Upper lobe of left lung (tissue), 6 donors: ENCODE measurements at regions not wholly inside any gene's neighbourhood (a gene's known extent, or its start where the extent isn't known, plus 50 kb on each side); places are given as distances from the start of the nearest gene placed in this dataset.

Experiments
- ATAC-seq, 2 donors: fragments of 200-7000 bp; cut with Tn5 transposase; one replicate each; pipeline ENCODE4 v1.9.1; 2022; ENCODE audit warnings: mild to moderate bottlenecking in 2 of 2, moderate library complexity in 2 of 2; ENCODE audit not compliant: low FRiP score in 2 of 2
- DNase-seq, 2 donors: peaks; one replicate each; pipeline ENCODE4 v3.0.0-alpha.2; 2019 to 2020
- H3K27ac ChIP-seq, 4 donors: fragments of 200-600 bp; sonication (generic); one replicate each; pipeline ENCODE4 v1.5.1; 2016 to 2019
- H3K27me3 ChIP-seq, 4 donors: fragments of 200-600 bp; sonication (generic); one replicate each; pipeline ENCODE4 v1.5.1; 2017 to 2019
- H3K36me3 ChIP-seq, 4 donors: fragments of 200-600 bp; sonication (generic); one replicate each; pipeline ENCODE4 v1.5.1; 2016 to 2019
- H3K4me1 ChIP-seq, 4 donors: fragments of 200-600 bp; sonication (generic); one replicate each; pipeline ENCODE4 v1.5.1; 2018 to 2019
- H3K4me3 ChIP-seq, 4 donors: fragments of 200-600 bp; sonication (generic); one replicate each; pipeline ENCODE4 v1.5.1; 2017 to 2019; ENCODE audit warnings: mild to moderate bottlenecking in 2 of 4, moderate library complexity in 1 of 4
- H3K9me3 ChIP-seq, 4 donors: fragments of 200-600 bp; sonication (generic); one replicate each; pipeline ENCODE4 v1.5.1; 2018 to 2019
- EP300 ChIP-seq, 4 donors: sonication (generic); formaldehyde crosslinking; IDR thresholded peaks; one replicate each; pipeline ENCODE4 v1.5.1; 2017; ENCODE audit warnings: antibody characterized with exemption in 4 of 4, control low read depth in 2 of 4
- POLR2A ChIP-seq, 4 donors: fragments of 450-650 bp; IDR thresholded peaks; one replicate each; pipeline ENCODE4 v1.5.1; 2016 to 2017; ENCODE audit warnings: antibody characterized with exemption in 4 of 4, mild to moderate bottlenecking in 2 of 4
- POLR2AphosphoS5 ChIP-seq, 2 donors: sonication (generic); formaldehyde crosslinking; IDR thresholded peaks; one replicate each; pipeline ENCODE4 v1.5.1; 2017; ENCODE audit warnings: antibody characterized with exemption in 2 of 2
- WGBS, 2 donors: methylation state at CpG; one replicate each; pipeline ENCODE4 v1.1.5; 2017 to 2018; 5-methylcytosine and 5-hydroxymethylcytosine counted together
- TF ChIP-seq, protein P1 (sequence below), 6 experiments: fragments of 450-650 bp in 4 of 6; fragments of 200-600 bp in 2 of 6; sonication (generic) in 2 of 6; IDR thresholded peaks; one replicate each; pipeline ENCODE4 v1.5.1; 2016 to 2019; ENCODE audit warnings: antibody characterized with exemption in 6 of 6
- donor health status: DM: no; HTN: no; CAD: no; lungs with moderate emphysema.
- donor health status: DM: no; HTN: yes; CAD: no; lungs with severe emphysema.

DNA sequence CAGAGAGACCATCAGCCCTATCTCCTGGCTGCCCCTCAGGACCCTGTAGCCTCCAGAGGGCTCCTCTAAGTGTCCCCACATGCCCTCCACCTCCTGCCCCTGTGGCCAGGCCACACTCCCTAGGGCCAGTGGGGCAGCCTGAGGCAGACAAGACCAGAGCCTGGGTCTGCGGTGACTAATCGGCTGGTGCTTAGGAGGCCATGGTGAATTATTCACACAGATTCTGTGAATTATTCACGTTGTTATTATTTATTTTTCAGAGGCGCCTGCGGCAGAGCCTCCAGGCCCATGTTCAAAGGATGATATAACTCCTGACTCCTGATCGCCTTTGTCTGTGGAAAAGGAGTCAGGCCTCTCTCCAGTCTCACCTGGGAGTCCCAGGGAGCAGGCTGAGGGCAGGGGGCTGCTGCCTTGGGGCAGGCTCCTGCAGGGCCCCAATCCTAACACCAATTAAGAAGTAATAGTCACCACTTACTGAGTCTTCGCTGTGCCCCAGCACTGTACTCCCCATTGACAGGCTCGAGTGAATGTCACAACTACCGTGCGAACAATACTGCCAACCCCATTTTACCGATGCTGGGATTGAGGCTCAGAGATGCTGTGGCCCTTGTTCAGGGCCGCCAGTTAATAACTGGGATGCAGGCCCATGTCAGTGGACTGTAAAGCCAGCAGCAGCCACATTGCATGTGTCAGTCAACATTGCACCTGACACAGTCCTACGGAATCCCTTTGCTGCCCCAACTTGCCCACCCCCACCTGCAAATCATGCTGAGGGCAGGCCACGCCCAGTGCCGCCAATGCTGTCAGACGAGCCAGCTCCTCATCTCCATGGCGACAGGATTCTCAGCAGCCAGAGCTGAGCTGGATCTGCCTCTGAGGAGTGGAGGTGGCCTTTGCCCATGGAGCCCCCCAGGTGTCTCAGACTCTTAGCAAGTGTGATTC is 94.9 kb downstream of the PCDH1 start:
- TF ChIP-seq, protein P1, sequence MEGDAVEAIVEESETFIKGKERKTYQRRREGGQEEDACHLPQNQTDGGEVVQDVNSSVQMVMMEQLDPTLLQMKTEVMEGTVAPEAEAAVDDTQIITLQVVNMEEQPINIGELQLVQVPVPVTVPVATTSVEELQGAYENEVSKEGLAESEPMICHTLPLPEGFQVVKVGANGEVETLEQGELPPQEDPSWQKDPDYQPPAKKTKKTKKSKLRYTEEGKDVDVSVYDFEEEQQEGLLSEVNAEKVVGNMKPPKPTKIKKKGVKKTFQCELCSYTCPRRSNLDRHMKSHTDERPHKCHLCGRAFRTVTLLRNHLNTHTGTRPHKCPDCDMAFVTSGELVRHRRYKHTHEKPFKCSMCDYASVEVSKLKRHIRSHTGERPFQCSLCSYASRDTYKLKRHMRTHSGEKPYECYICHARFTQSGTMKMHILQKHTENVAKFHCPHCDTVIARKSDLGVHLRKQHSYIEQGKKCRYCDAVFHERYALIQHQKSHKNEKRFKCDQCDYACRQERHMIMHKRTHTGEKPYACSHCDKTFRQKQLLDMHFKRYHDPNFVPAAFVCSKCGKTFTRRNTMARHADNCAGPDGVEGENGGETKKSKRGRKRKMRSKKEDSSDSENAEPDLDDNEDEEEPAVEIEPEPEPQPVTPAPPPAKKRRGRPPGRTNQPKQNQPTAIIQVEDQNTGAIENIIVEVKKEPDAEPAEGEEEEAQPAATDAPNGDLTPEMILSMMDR (IDR thresholded peaks at IDR 0.05), result no peak
- no peak for TF ChIP-seq EP300 (IDR thresholded peaks at IDR 0.05)
- no peak for TF ChIP-seq POLR2A (IDR thresholded peaks at IDR 0.05)
- no peak for TF ChIP-seq POLR2AphosphoS5 (IDR thresholded peaks at IDR 0.05)
- Histone ChIP-seq H3K4me1 (no peaks in the 10 kb centered on the region), H3K9me3 (no peaks in the 10 kb centered on the region), H3K27me3 (no peaks in the 10 kb centered on the region), H3K27ac (no peak overlapping the region), H3K36me3 (no peaks in the 10 kb centered on the region), H3K4me3 (no peak overlapping the region)
- no peak for ATAC-seq
- no peak for DNase-seq
- WGBS, 2 donors, result 83 to 86% methylated on average over 11 to 12 of the region's 17 CpGs

DNA sequence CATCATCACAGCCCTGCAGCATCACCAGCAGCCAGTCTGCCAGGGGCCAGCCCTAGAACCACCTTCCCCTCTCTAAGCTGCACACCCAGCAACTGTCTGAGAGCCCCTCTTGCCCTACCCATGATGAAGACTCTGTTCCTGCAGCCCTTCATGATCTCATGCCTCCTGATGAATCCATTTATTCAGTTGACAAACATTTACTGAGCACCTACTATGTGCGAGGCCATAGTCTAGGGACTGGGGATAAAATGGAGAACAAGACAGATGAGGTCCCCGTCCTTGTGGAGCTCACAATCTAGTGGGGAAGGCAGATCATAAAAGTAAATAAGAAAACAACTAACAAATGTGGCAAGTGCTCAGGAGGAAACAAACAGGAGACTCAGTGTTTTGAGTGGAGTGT is 96.3 kb downstream of the PCDH1 start:
- no peak for DNase-seq
- TF ChIP-seq EP300 (IDR thresholded peaks at IDR 0.05), result no peak
- no peak for TF ChIP-seq POLR2A (IDR thresholded peaks at IDR 0.05)
- TF ChIP-seq, protein P1 (IDR thresholded peaks at IDR 0.05), result no peak
- TF ChIP-seq POLR2AphosphoS5 (IDR thresholded peaks at IDR 0.05), result no peak
- Histone ChIP-seq H3K4me3 (no peak overlapping the region), H3K36me3 (no peaks in the 10 kb centered on the region), H3K9me3 (no peaks in the 10 kb centered on the region), H3K27me3 (no peaks in the 10 kb centered on the region), H3K4me1 (no peaks in the 10 kb centered on the region), H3K27ac (no peak overlapping the region)
- WGBS, 2 donors, result 83 to 92% methylated on average over 2 of the region's 2 CpGs
- no peak for ATAC-seq

DNA sequence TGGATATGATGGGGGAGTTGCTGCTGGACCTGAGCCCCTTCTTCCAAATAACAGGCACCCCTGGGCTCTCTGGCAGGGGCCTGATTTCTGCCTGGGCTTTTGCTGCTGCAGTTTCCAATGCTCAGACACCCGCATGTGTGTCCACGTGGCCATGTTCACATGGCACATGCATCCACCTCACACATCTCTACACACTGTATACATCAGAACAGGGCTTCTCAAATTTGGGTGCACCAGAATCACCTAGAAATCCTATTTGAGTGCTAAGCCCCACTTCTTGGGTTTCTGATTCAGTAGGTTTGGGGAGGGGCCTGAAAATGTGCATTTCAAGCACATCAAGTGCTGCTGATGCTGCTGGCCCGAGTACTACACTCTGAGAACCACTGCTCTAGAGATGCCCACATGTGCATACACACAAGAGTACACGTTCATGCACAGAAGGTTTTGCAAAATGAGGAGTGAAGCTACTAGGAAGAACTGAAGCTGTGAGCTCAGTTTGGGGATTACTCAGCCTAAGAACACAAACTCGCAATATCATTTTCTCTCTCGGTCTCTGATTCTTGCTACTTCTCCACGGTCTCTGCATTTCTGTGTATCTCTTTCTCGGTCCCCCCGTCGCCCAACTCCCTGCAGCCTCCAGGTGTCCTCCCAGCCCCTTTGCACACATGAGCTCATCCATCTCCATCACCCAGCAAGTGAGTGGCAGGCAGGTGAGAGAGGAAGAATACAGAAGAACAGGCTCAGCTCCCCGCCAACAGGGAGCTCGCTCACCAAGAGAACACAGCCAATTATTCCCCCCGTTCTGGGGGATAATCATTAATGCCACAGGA is 97.0 kb downstream of the PCDH1 start:
- no peaks in the 10 kb centered on the region for H3K4me1 ChIP-seq
- TF ChIP-seq, protein P1 (IDR thresholded peaks at IDR 0.05), result no peak
- TF ChIP-seq POLR2AphosphoS5 (IDR thresholded peaks at IDR 0.05) (no peak), EP300 (IDR thresholded peaks at IDR 0.05) (no peak), POLR2A (IDR thresholded peaks at IDR 0.05) (no peak)
- ATAC-seq, result no peak
- H3K27ac ChIP-seq, result no peak overlapping the region
- DNase-seq, result no peak
- no peaks in the 10 kb centered on the region for H3K9me3 ChIP-seq
- no peaks in the 10 kb centered on the region for H3K36me3 ChIP-seq
- no peaks in the 10 kb centered on the region for H3K27me3 ChIP-seq
- WGBS, 2 donors, result 76 to 78% methylated on average over 13 of the region's 13 CpGs
- no peak overlapping the region for H3K4me3 ChIP-seq

DNA sequence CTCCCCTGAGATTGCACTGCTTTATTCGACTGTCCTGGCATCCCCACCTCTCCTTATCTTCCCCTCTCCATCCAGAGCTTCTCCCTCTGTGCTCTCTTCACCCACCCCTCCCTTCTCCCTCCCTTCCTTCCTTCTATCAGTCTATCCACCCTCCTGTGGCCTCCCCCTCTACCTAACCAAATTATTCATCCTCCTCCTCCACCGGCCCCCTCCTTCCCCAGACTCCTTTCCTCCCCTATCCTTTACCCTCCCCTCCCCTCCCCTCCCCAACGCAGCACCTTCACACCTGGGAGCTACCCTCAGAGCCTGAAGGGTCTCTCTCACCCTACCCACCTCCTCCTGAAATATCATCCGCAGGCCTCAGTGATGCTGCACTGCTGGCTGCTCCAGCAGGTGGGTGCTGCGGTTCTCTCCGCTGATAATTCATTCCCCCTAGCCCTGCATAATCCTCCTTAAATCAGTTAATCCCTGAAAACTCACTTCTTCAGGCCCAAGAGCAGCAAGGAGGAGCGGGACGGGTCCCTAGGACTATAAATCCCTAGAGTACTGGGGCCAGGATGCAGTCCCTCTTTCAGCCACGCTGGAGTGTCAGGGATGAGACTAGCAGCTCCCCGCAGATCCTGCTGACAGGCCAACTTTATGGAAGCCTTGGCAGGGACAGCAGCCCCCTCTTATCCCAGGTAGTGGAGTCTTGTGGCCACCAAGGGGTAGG is 97.8 kb downstream of the PCDH1 start:
- TF ChIP-seq, protein P1 (IDR thresholded peaks at IDR 0.05), result no peak
- TF ChIP-seq EP300 (IDR thresholded peaks at IDR 0.05) (no peak), POLR2AphosphoS5 (IDR thresholded peaks at IDR 0.05) (no peak), POLR2A (IDR thresholded peaks at IDR 0.05) (no peak)
- 72 to 83% methylated on average over 9 to 10 of the region's 10 CpGs for WGBS, 2 donors
- Histone ChIP-seq H3K27me3 (no peaks in the 10 kb centered on the region), H3K4me1 (no peaks in the 10 kb centered on the region), H3K9me3 (no peaks in the 10 kb centered on the region), H3K36me3 (no peaks in the 10 kb centered on the region), H3K4me3 (no peak overlapping the region), H3K27ac (no peak overlapping the region)
- DNase-seq (no peak), ATAC-seq (no peak)
